Ishikawa (cell line): ENCODE measurements at regions not wholly inside any gene's neighbourhood (a gene's known extent, or its start where the extent isn't known, plus 50 kb on each side); places are given as distances from the start of the nearest gene placed in this dataset.

Source experiments
- CEBPB ChIP-seq: IDR thresholded peaks from 2 replicates; pipeline ENCODE4 v1.6.1; 2012
- CREB1 ChIP-seq: IDR thresholded peaks from 2 replicates; pipeline ENCODE4 v1.6.1; 2012; ENCODE audit warnings: low read depth
- EGR1 ChIP-seq: IDR thresholded peaks from 2 replicates; pipeline ENCODE4 v1.6.1; 2012
- EP300 ChIP-seq: IDR thresholded peaks from 2 replicates; pipeline ENCODE4 v1.6.1; 2012; ENCODE audit warnings: borderline replicate concordance
- FOXM1 ChIP-seq: IDR thresholded peaks from 2 replicates; pipeline ENCODE4 v1.6.1; 2012; ENCODE audit warnings: low read depth, borderline replicate concordance
- NFIC ChIP-seq: IDR thresholded peaks from 2 replicates; pipeline ENCODE4 v1.6.1; 2012
- RAD21 ChIP-seq: IDR thresholded peaks from 2 replicates; pipeline ENCODE4 v1.6.1; 2012; ENCODE audit warnings: low read depth
- TAF1 ChIP-seq: IDR thresholded peaks from 2 replicates; pipeline ENCODE4 v1.6.1; 2012; ENCODE audit warnings: low read depth, mild to moderate bottlenecking
- TCF12 ChIP-seq: IDR thresholded peaks from 2 replicates; pipeline ENCODE4 v1.6.1; 2012; ENCODE audit warnings: low read depth
- TEAD4 ChIP-seq: IDR thresholded peaks from 2 replicates; pipeline ENCODE4 v1.6.1; 2012
- YY1 ChIP-seq: IDR thresholded peaks from 2 replicates; pipeline ENCODE4 v1.6.1; 2012; ENCODE audit warnings: low read depth
- ZBTB7A ChIP-seq: IDR thresholded peaks from 2 replicates; pipeline ENCODE4 v1.6.1; 2012; ENCODE audit warnings: low read depth
- TF ChIP-seq, protein P1 (sequence below): IDR thresholded peaks from 2 replicates; pipeline ENCODE4 v1.6.1; 2012
- TF ChIP-seq, protein P2 (sequence below): IDR thresholded peaks from 2 replicates; pipeline ENCODE4 v1.6.1; 2012
- TF ChIP-seq, protein P3 (sequence below): IDR thresholded peaks from 2 replicates; pipeline ENCODE4 v1.6.1; 2012; ENCODE audit warnings: low read depth, mild to moderate bottlenecking

DNA sequence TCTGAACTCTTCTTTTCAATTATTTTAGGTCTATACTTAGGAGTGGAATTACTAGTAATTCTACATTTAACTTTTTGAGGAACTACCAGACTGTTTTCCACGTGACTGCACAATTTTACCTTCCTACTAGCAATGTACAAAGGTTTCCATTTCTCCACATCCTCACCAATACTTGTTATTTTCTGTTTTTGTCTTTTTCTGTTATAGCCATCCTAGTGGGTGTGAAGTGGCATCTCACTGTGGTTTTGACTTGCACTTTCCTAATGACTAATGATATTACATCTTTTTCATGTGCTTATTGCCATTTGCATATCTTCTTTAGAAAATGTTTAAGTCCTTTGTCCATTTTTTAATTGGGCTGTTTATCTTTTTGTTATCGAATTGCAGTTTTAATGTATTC lies 136.9 kb upstream of the EGFLAM start:
- TF ChIP-seq TEAD4 (no peak), TAF1 (no peak), CREB1 (no peak), FOXM1 (no peak), EP300 (no peak), YY1 (no peak), CEBPB (no peak), RAD21 (no peak)
- TF ChIP-seq, protein P1, sequence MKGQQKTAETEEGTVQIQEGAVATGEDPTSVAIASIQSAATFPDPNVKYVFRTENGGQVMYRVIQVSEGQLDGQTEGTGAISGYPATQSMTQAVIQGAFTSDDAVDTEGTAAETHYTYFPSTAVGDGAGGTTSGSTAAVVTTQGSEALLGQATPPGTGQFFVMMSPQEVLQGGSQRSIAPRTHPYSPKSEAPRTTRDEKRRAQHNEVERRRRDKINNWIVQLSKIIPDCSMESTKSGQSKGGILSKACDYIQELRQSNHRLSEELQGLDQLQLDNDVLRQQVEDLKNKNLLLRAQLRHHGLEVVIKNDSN = no peak

DNA sequence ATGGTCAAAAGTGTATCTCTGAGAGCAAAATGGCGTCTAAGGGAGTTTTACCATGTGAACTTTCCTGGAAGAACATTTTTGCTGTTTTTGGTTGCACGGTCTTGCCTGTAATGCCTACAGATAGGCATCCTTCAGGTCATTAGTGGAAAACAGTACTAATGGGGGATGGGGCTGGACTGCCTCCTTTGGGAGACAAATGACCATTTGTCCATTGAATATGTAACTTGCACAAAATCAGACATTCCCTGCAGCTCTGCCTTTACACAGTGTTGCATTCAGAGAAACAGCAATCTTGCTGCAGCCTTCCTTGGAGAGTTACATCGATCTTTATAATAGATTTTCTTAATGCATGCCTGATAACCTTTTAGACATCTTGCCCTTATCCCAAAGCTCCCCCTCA lies 138.5 kb upstream of the EGFLAM start:
- TF ChIP-seq ZBTB7A (no peak), EP300 (no peak), NFIC (no peak), CREB1 (no peak), RAD21 (no peak)
- TF ChIP-seq, protein P2, sequence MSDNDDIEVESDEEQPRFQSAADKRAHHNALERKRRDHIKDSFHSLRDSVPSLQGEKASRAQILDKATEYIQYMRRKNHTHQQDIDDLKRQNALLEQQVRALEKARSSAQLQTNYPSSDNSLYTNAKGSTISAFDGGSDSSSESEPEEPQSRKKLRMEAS = no peak
- TF ChIP-seq, protein P3, sequence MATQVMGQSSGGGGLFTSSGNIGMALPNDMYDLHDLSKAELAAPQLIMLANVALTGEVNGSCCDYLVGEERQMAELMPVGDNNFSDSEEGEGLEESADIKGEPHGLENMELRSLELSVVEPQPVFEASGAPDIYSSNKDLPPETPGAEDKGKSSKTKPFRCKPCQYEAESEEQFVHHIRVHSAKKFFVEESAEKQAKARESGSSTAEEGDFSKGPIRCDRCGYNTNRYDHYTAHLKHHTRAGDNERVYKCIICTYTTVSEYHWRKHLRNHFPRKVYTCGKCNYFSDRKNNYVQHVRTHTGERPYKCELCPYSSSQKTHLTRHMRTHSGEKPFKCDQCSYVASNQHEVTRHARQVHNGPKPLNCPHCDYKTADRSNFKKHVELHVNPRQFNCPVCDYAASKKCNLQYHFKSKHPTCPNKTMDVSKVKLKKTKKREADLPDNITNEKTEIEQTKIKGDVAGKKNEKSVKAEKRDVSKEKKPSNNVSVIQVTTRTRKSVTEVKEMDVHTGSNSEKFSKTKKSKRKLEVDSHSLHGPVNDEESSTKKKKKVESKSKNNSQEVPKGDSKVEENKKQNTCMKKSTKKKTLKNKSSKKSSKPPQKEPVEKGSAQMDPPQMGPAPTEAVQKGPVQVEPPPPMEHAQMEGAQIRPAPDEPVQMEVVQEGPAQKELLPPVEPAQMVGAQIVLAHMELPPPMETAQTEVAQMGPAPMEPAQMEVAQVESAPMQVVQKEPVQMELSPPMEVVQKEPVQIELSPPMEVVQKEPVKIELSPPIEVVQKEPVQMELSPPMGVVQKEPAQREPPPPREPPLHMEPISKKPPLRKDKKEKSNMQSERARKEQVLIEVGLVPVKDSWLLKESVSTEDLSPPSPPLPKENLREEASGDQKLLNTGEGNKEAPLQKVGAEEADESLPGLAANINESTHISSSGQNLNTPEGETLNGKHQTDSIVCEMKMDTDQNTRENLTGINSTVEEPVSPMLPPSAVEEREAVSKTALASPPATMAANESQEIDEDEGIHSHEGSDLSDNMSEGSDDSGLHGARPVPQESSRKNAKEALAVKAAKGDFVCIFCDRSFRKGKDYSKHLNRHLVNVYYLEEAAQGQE = no peak

DNA sequence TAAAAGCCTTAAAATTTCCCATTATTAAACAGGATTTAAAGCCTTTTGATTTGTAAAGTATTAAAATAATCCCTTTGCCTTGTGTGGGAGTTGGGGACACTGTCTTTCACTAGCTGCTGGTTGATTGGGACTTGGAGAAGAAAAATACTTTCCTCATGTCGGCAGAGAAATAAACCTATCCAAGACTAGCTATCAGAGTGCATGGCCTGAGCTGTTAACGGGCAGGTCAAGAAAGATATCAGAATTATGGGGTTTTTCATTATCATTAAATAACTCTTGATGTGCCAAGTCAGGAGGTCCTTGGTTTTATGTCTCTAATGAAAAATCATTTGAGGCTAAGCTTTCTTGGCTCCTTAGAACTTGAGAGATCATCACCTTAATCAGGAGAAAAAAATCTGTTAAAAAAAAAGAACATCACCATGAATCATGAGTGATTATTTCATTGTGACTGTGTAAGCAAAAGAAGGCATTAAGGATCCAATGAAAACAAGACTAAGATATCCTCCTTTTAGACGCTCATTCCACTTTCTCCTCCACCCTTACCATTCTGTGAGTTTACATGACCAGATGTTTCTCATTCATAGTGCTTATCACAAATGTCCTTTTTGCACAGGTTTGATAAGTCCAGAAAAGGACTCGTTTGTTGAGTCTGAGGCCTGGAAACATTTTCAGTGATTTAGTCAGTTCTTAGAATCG lies 140.4 kb upstream of the EGFLAM start:
- TF ChIP-seq EGR1 (no peak), NFIC (no peak), TAF1 (no peak), FOXM1 (no peak), RAD21 (no peak)

DNA sequence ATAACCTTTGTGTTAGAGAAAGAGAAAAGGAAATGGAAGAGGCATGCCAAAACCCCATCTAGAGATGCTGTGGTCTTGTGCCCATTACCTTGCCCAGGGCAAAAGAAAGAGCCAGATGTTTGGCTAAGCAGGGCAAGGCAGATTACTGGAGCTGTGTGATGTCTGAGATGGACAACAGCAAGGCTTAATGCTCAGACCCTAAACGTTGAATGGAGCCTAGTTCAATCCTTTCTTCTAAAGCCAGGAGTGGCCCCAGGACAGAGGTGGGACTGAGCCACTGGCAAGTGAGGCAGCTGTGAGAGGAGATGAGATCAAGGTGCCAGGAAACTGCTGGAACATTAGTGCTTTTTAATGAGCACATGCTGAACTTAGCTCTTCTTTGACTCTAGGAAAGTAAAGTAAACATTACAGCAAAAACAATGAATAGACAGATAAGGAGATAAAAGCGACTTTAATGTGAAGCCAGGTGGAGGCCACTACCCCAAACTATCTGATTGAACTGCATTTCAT lies 143.0 kb upstream of the EGFLAM start:
- no peak for TF ChIP-seq EGR1
- TF ChIP-seq, protein P1 = no peak
- TF ChIP-seq FOXM1 = no peak
- TF ChIP-seq ZBTB7A = no peak
- no peak for TF ChIP-seq EP300
- TF ChIP-seq TAF1 = no peak
- TF ChIP-seq, protein P2 = no peak
- no peak for TF ChIP-seq TEAD4

DNA sequence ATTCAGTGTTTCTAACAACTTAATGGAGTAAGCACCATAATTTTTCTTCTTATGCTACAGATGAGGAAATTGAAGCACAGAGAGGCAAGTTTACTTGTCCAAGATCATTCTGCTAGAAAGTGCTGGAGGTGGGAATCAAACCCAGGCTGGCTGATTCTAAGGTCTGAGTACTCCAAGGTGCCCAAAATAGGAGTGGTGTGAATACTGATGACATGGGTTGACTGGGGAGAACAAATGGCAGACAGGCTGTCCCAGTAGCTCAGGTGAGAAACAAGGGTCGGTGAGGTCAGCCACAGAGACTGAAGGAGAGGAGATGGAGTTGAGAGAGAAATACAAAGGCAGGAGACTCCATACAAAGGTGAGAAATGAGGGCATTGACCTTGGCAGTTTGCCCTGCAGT lies 144.5 kb upstream of the EGFLAM start:
- TF ChIP-seq FOXM1 (no peak), CREB1 (no peak)

DNA sequence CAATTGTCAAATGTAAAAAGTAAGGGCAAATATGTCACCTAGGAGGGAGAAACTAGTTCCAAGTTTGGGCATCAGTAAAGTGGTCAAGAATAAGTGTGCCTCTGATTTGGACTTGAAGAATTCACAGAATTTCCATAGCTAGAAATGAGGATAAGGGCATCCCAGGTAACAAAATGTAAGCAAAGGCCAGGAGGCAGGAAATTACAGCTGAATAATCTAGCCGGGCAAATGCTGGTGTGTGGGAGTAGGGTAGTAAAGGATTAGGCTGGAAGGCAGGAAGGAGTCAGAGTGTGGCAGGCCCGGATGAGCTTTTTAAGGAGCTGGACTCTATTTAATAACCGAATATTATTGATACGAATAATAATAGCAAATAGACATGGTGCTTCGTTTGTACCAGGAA lies 144.9 kb upstream of the EGFLAM start:
- TF ChIP-seq FOXM1 (no peak), CEBPB (no peak), TCF12 (no peak), RAD21 (no peak), NFIC (no peak), EGR1 (no peak)
- TF ChIP-seq, protein P3 = no peak
- TF ChIP-seq, protein P2 = no peak

DNA sequence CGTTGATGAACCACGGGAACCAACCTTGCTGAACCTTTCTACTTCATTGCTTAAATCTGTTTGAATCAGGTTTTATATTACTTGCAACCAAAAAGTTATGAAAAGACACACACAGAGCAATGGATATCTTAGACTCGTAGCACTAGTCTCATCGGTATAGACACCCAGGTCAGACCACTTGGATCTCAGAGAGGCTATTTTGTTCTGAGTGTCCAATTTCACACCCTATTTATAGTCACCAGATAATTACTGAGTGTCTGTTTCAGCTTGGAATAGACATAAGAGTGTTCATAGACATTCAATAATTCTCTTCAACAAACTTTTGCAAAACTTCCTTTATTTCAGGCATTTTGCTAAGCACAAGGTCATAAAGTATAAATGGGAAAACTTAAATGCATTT lies 145.4 kb upstream of the EGFLAM start:
- TF ChIP-seq EP300 = no peak
- no peak for TF ChIP-seq NFIC
